Right lobe of liver (tissue), 6 donors: ENCODE measurements at regions not wholly inside any gene's neighbourhood (a gene's known extent, or its start where the extent isn't known, plus 50 kb on each side); places are given as distances from the start of the nearest gene placed in this dataset.
"Not testable (repeated sequence)": the region's sequence is repeated elsewhere in the genome, so short reads cannot be mapped to it uniquely, and the experiment has no call there.

Experiments
- ATAC-seq, 4 donors: fragments of 200-7000 bp; cut with Tn5 transposase; one replicate each; pipeline ENCODE4 v1.9.1; 2020; ENCODE audit warnings: mild to moderate bottlenecking in 4 of 4, moderate library complexity in 4 of 4
- DNase-seq, 3 donors: peaks; one replicate each; pipeline ENCODE4 v3.0.0-alpha.2; 2020
- H3K27ac ChIP-seq, 3 donors: fragments of 200-600 bp; one replicate each; pipeline ENCODE4 v1.8.0; 2022
- H3K27me3 ChIP-seq, 2 donors: fragments of 200-600 bp; one replicate each; pipeline ENCODE4 v1.8.0; 2022
- H3K36me3 ChIP-seq, 4 donors: fragments of 200-600 bp; sonication (generic) in 1 of 4; one replicate each; pipeline versions ENCODE4 v1.5.1 to v1.8.0; 2017 to 2022; ENCODE audit warnings: control low read depth in 1 of 4
- H3K4me1 ChIP-seq, 4 donors: fragments of 200-600 bp; sonication (generic) in 1 of 4; one replicate each; pipeline versions ENCODE4 v1.5.1 to v1.8.0; 2017 to 2022; ENCODE audit warnings: control low read depth in 1 of 4
- H3K4me3 ChIP-seq, 3 donors: fragments of 200-600 bp; one replicate each; pipeline ENCODE4 v1.8.0; 2022
- H3K9me3 ChIP-seq, 4 donors: fragments of 200-600 bp; sonication (generic) in 1 of 4; one replicate each; pipeline versions ENCODE4 v1.5.1 to v1.8.0; 2017 to 2022; ENCODE audit warnings: control low read depth in 1 of 4
- POLR2A ChIP-seq: fragments of 450-650 bp; IDR thresholded peaks from one replicate; pipeline ENCODE4 v1.6.1; 2017; ENCODE audit warnings: antibody characterized with exemption, mild to moderate bottlenecking
- WGBS: methylation state at CpG from one replicate; pipeline ENCODE4 v1.1.6; 2018; ENCODE audit warnings: low coverage, low lambda C conversion rate; ENCODE audit not compliant: insufficient coverage; ENCODE audit errors: missing lambda C conversion rate; 5-methylcytosine and 5-hydroxymethylcytosine counted together
- intact Hi-C, 2 donors: fragments of 100-400 bp; cut with DNase I; formaldehyde crosslinking; loops; one replicate each; pipeline versions ENCODE4 v1.11.2 to v1.14.1; 2022
- TF ChIP-seq, protein P1 (sequence below), 4 donors: fragments of 200-600 bp in 3 of 4; fragments of 450-650 bp in 1 of 4; IDR thresholded peaks; one replicate each; pipeline versions ENCODE4 v1.5.1 to v1.8.0; 2016 to 2022; ENCODE audit warnings: antibody characterized with exemption in 4 of 4, mild to moderate bottlenecking in 2 of 4
- donor health status: DM: no; HTN: yes; CAD: no.
- donor health status: DM: no; HTN: no; CAD: no.
- donor health status: DM: no; HTN: no; CAD: no.
- donor health status: DM: no; HTN: yes; CAD: no.
- donor health status: DM: no; HTN: yes; CAD: no.

GRCh38 chr4:164261831-164262230 lies 492.1 kb upstream of the SMIM31 start:
- Histone ChIP-seq H3K4me1 (no peaks in the 10 kb centered on the region), H3K9me3 (no peaks in the 10 kb centered on the region), H3K36me3 (no peaks in the 10 kb centered on the region), H3K27ac (no peak overlapping the region), H3K27me3 (no peaks in the 10 kb centered on the region), H3K4me3 (no peak overlapping the region)
- ATAC-seq (no peak), DNase-seq (no peak)
- TF ChIP-seq POLR2A = no peak
- TF ChIP-seq, protein P1, sequence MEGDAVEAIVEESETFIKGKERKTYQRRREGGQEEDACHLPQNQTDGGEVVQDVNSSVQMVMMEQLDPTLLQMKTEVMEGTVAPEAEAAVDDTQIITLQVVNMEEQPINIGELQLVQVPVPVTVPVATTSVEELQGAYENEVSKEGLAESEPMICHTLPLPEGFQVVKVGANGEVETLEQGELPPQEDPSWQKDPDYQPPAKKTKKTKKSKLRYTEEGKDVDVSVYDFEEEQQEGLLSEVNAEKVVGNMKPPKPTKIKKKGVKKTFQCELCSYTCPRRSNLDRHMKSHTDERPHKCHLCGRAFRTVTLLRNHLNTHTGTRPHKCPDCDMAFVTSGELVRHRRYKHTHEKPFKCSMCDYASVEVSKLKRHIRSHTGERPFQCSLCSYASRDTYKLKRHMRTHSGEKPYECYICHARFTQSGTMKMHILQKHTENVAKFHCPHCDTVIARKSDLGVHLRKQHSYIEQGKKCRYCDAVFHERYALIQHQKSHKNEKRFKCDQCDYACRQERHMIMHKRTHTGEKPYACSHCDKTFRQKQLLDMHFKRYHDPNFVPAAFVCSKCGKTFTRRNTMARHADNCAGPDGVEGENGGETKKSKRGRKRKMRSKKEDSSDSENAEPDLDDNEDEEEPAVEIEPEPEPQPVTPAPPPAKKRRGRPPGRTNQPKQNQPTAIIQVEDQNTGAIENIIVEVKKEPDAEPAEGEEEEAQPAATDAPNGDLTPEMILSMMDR (IDR thresholded peaks at IDR 0.05) = no peak
- 55% methylated on average over 2 of the region's 2 CpGs for WGBS
- intact Hi-C loops = no loop called here

- not testable (repeated sequence) for ATAC-seq, DNase-seq
These were observed 491.4 kb upstream of the SMIM31 start for GRCh38 chr4:164262508-164262907.

DNA sequence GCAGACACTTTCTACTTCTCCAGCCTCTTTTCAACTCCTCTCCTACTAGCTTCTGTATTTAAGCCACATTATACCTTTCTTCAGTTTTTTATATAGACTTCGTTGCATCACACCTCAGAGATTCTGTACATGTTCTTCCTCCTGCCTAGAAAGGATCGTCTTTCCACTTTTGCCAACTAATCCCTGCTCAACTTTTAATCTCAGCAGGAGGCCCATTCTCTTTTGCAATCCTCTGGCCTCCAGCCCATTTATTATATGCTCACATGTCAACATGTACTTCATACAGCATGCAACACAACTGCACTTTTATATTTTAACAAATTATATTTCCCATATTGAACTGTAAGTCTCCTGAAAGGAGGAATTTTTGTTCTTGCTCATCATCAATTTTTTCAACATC lies 476.5 kb upstream of the SMIM31 start:
- H3K27me3 ChIP-seq, H3K9me3 ChIP-seq, DNase-seq, H3K27ac ChIP-seq, intact Hi-C loops, ATAC-seq, H3K4me1 ChIP-seq, H3K4me3 ChIP-seq, H3K36me3 ChIP-seq: not testable (repeated sequence)
- WGBS = 44% methylated on average over 2 of the region's 2 CpGs

More at GRCh38 chr4:164262508-164262907, 491.4 kb upstream of the SMIM31 start:
- WGBS = 29% methylated on average over 1 of the region's 1 CpG
- H3K36me3 ChIP-seq, H3K27ac ChIP-seq, H3K9me3 ChIP-seq, H3K27me3 ChIP-seq, H3K4me1 ChIP-seq, H3K4me3 ChIP-seq, intact Hi-C loops: not testable (repeated sequence)

DNA sequence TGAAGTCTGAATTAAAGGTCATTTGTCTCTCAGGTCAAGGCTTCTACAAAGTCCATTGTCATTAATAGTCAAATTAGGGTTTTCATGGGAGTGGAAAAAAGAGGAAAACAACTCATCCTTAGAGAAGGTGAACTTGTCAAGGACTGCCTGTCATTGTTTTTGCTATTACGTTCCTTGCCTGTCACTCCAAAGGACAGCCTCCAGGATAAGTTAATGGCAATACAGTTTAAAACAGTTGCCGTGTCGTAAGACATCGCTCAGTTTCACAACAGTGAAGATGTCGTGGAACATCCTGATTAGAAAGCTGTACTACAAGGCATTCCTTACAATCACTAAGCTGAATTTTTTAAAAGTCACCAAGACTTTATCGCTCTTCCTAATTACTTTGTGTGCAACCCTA lies 466.8 kb upstream of the SMIM31 start:
- Histone ChIP-seq H3K4me3 (no peak overlapping the region), H3K36me3 (no peaks in the 10 kb centered on the region), H3K9me3 (no peaks in the 10 kb centered on the region), H3K27me3 (no peaks in the 10 kb centered on the region), H3K27ac (no peak overlapping the region), H3K4me1 (no peaks in the 10 kb centered on the region)
- intact Hi-C loops = no loop called here
- ATAC-seq (no peak), DNase-seq (no peak)
- TF ChIP-seq, protein P1 (IDR thresholded peaks at IDR 0.05) = no peak
- no peak for TF ChIP-seq POLR2A
- 68% methylated on average over 6 of the region's 6 CpGs for WGBS

DNA sequence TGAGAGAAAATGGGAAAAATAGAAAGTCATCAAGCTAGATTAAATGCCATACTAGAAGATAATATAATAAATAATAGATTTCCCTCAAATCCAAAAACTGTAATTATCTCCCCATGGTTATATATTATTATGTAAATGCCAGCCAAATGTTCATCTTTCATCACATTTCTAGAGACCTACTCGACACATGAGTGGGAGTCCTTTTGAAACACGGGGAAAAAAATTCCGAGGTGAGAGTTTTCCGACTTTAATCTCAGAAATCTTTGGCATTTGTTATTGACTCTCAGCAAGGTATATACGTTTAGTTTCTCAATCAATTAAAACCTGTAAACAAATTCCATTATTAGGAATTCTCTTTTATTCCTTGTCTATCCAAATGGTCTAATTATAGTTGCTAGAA lies 465.4 kb upstream of the SMIM31 start:
- no peak for TF ChIP-seq POLR2A
- TF ChIP-seq, protein P1 (IDR thresholded peaks at IDR 0.05) = no peak
- DNase-seq (no peak), ATAC-seq (no peak)
- no peaks in the 10 kb centered on the region for H3K36me3 ChIP-seq
- 33% methylated on average over 5 of the region's 5 CpGs for WGBS
- no peak overlapping the region for H3K4me3 ChIP-seq
- no peaks in the 10 kb centered on the region for H3K9me3 ChIP-seq
- H3K27me3 ChIP-seq = no peaks in the 10 kb centered on the region
- intact Hi-C loops = no loop called here
- no peak overlapping the region for H3K27ac ChIP-seq
- H3K4me1 ChIP-seq = no peaks in the 10 kb centered on the region

- Histone ChIP-seq H3K4me1 (no peaks in the 10 kb centered on the region), H3K9me3 (no peaks in the 10 kb centered on the region), H3K36me3 (no peaks in the 10 kb centered on the region), H3K4me3 (no peak overlapping the region), H3K27me3 (no peaks in the 10 kb centered on the region), H3K27ac (no peak overlapping the region)
- WGBS = 30% methylated on average over 4 of the region's 4 CpGs
- no peak for TF ChIP-seq POLR2A
- TF ChIP-seq, protein P1 (IDR thresholded peaks at IDR 0.05) = no peak
- DNase-seq = no peak
- ATAC-seq = no peak
- intact Hi-C loops = no loop called here
These were observed 460.7 kb upstream of the SMIM31 start for GRCh38 chr4:164293203-164293602.
